HuH-7 (cell line): ENCODE measurements at regions not wholly inside any gene's neighbourhood (a gene's known extent, or its start where the extent isn't known, plus 50 kb on each side); places are given as distances from the start of the nearest gene placed in this dataset.
"Not testable (repeated sequence)": the region's sequence is repeated elsewhere in the genome, so short reads cannot be mapped to it uniquely, and the experiment has no call there.

Experiments
- DNase-seq: peaks from one replicate; pipeline ENCODE4 v3.0.0; 2011; ENCODE audit warnings: low spot score

DNA sequence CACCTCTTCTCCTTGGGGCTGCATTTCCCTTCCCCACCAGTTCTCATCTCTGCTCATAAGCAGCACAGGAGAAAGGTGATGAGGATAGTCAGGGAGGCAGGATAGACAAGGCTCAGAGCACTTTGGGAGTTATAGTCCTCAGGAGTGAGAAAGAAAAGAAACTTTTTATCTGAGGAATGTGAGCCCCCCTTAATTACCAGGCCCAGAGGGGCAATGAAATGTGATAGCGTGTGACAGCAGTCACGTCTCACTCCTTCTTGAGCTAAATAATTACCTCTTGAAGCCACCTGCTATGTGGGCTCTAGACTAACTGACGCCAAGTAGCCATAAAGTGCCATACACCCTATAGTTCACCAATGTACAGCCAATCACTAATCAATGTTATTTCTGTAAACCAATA, 105.8 kb downstream of the SPP2 start:
- DNase-seq: no peak

DNA sequence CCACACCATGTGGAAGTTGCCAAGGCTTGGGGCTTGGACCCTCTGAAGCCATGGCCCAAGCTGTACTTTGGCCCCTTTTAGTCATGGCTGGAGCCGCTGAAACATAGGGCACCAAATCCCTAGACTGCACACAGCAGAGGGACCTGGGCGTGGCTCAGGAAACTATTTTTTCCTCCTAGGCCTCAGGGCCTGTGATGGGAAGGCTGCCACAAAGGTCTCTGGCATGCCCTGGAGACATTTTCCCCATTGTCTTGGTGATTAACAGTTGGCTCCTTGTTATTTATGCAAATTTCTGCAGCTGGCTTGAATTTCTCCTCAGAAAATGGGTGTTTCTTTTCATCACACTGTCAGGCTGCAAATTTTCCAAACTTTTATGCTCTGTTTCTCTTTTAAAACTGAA, 102.3 kb downstream of the SPP2 start:
- not testable (repeated sequence) for DNase-seq

DNA sequence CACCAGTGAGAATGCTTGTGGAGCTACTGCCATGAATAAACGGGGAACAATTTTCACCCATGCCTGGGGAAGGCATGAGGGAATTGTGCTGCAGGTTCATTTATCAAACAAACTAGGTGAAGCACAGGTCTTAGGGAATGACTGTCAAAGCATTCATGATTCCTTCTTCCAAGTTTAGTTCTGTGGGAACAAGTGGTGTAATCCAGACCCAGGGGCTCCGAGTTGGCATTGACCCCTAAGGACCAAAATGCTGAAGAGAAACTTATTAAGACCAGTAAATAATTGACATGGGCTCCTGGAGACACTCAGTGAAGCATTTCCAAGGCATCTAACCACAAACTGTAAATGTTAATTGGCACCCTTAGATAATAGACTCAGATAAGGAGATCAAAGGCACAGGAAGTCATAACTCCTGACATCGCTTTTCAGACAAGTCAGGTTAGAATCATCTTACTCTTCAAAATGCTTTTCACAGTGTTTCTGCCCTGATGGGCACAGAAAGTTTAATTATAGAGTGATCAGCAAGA, 96.9 kb downstream of the SPP2 start:
- no peak for DNase-seq

DNA sequence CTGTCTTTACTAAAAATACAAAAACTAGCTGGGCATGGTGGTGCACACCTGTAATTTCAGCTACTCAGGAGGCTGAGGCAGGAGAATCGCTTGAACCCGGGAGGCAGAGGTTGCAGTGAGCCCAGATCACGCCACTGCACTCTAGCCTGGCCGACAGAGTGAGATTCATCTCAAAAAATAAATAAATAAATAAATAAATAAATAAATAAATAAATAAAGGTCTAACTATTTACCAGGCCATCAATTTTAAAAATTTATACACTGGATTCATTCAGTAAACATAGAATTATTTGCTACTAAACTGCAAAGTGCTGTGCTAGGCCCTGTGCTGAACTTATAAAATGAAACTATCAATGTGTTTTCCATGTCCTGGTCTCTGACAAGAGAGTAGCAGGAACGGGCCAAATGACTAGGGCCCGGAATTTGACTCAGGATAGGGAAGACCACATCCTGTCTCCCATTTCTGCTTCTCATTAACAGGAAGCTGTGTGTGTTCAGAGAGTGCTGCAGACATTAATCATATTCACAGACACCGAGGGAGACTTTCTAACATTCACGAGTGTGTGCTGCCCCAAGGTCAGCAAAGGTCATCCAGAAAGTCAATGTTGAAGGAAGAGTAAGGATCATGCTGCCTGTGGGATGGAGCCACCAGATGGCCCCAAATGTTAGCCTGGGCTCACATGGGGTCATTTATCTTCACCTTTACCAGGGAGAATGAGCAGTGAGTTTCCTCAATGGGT, 95.8 kb downstream of the SPP2 start:
- no peak for DNase-seq

DNA sequence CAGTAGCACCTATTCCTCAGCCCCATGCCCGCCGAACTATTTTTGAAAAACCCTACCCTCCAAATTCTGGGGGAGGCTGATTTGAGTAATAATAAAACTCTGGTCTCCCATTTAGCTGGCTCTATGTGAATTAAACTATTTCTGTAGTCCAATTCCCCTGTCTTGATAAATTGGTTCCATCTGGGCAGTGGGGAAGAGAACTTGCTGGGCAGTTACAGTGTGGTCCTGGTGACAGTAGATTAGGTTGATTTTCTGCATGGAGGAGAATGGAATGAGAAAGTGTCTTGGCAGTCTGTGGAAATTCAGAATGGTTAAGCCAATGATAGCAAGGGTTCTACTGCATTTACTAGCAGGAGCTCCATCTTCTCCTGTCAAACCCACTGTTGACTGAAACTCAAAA, 95.0 kb downstream of the SPP2 start:
- no peak for DNase-seq

DNA sequence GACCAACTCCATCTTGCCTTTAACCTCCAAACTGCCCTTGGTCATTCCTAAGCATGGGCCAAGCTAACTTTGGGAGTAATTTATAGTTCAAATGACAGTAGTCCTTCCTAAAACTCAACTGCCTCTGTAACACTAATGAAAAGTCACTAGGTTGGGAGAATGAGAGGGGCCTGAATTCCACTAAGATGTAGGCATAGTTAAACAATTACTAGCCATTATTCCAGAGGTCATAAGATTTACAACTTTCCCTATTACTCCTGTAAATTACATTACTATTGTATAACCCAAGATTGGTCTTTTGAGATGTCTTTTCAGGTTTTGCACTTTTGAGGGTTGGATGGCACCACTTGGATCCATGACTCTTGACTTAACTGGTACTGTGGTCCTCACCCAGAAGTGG, 94.6 kb downstream of the SPP2 start:
- DNase-seq: no peak

DNA sequence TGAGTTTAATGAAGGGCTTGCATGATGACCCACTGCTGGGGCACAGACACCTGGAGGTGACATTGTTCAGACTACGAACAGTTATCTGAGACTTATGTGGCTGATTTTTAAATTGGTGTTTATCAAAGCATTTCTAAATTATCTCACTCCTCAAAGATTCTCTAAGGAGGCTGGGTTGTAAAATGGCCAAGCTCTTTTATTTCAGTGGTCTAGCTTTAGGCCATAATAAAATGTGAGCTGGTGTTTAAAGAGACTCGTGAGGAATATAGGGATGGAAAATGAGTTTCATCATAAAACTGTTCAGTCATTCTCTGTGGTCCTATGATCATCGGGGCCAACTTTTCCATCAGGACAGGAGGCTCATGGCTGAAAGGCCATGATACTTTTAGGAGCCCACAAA, 93.4 kb downstream of the SPP2 start:
- no peak for DNase-seq

DNA sequence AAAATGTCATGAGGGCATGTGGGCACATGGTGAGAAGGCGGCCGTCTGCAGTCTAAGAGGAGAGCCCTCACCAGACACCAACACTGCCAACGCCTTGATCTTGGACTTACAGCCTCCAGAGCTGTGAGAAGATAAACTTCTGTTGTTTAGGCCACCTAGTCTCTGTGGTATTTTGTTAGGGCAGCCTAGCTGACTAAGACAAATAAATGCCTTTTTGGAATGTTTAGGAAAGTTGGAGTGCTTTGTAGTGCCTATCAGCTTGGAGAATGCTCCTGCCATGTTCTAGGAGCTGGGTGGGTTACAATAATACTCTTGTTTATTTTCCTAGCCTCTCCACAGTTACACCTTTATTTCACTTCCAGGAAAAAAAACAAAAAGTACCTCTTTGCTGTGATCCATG, 92.0 kb downstream of the SPP2 start:
- DNase-seq: no peak

DNA sequence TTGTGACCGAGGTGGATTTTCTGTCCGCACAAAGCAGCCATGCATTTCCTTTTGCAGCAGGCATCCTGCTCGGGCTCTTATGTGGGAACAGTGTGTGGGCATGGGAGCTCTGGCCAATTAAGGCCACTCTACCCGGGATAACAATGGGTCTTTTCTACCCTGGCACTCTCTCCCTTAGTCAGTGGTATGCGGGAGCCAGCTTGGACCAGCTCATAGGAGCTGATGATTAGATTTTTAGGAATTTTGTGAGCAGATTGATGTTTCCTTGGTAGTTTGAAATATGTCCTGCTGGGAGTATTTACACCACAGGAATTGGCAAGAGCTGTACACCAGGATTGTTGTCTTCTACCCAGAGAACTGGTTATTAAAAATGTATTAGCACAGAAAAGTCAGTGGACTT, 89.3 kb downstream of the SPP2 start:
- no peak for DNase-seq

- no peak for DNase-seq
Measured at GRCh38 chr2:234138836-234139235, 88.3 kb downstream of the SPP2 start.

DNA sequence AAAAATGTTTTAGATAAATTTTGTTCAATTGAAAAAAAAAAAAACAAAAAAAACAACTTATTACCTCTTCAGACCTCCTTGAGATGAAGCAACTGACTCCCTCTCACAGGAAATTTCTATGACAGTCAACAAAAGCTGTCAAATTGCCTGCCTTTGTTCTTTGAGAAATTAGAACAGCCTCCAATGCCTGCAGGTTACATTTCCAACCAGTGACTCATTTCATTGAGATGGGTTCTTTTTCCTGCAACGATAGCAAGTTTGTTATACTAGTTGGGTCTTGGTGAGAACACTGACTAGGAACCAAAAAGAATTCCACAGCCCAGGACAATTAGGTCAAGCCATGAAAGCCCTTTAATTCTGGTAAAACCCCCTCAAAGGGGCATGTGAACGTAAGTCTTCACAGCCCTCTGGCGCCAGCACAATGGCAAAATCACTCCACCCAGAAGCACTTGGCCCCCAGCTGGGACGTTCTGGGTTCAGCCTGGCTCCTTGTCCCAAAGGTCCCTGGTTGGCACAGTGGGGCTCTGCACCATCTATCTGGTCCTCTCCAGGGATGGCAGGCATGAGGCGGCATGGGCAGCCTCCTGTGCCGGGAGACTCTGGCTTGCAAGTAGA, 87.0 kb downstream of the SPP2 start:
- DNase-seq: no peak

GRCh38 chr2:234136461-234136860, 86.0 kb downstream of the SPP2 start:
- DNase-seq: no peak

GRCh38 chr2:234135750-234136221, 85.3 kb downstream of the SPP2 start:
- DNase-seq: peak; percentile 70

GRCh38 chr2:234134496-234134895, 84.0 kb downstream of the SPP2 start:
- no peak for DNase-seq

GRCh38 chr2:234133004-234133403, 82.5 kb downstream of the SPP2 start:
- DNase-seq: no peak

GRCh38 chr2:234130777-234131181, 80.3 kb downstream of the SPP2 start:
- DNase-seq: no peak

DNA sequence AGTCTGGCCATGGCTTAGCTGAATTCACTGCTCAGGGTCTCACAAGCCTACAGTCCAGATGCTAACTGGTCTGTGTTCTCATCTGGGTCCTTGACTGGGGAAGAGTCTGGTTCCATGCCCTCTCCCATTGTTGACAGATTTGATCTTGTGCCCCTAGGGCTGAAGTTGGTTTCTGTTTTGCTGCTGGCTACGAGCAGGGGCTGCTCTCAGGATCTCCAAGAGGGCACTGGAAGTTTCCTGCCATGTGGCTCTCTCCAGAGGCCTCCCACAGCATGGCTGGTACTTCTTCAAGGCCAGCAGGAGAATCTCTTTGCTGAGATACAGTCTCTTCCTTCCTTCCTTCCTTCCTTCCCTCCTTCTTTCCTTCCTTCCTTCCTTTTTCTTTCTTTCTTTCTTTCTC, 78.1 kb downstream of the SPP2 start:
- DNase-seq: no peak
